Stimulated activated CD4-positive, alpha-beta T cell treated with anti-CD3 and anti-CD28 coated beads, TNF-alpha, amount 100 ng/mL, for 48 hours (primary cell): ENCODE measurements at regions not wholly inside any gene's neighbourhood (a gene's known extent, or its start where the extent isn't known, plus 50 kb on each side); places are given as distances from the start of the nearest gene placed in this dataset.

Experiments used
- DNase-seq, 3 donors: peaks; one replicate each; pipeline ENCODE4 v3.0.0-alpha.2; 2020; ENCODE audit warnings: low read depth in 3 of 3

GRCh38 chr11:112858289-112859023, 102.8 kb upstream of the NCAM1 start:
- no peak for DNase-seq

- no peak for DNase-seq
These were observed 101.4 kb upstream of the NCAM1 start for GRCh38 chr11:112859787-112860186.

DNA sequence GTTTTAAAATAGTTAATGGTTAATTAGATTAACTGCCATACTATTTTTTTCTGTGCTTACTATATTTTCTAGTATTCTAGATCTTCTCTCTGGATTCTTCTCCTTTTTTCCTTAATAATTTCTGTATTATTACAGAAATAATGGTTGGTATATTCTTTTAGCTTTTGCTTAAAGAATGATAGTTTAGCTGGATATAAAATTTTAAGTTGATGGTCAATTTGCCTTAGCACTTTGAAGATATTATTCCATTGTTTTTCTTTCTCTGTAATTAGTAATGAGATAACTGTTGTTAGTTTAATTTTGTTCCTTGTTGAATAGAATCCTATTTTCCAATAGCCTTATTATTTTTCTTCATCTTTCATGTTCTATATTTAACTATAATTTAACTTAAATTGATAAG, 99.9 kb upstream of the NCAM1 start:
- no peak for DNase-seq

DNA sequence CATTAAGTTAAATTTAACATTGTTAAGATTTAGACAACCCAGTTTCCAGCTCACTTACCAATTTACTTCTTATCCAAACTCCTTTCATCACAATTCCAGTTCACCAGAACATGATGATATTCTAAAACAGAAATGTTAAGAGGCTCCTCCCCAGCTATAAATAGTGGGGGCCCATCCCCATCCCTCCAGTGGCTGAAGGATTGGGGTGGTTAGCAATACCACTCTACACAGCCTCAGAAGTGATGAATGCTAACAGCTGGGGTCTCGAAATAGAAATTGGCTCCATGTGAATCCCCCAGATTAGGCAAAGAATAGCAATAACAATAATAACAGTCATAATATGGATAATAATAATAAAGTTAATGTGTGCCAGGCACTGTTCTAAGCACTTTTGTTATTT, 97.9 kb upstream of the NCAM1 start:
- no peak for DNase-seq

GRCh38 chr11:112864672-112865071, 96.5 kb upstream of the NCAM1 start:
- DNase-seq, result no peak

- DNase-seq, result no peak
These were observed 89.2 kb upstream of the NCAM1 start for GRCh38 chr11:112871909-112872500.

DNA sequence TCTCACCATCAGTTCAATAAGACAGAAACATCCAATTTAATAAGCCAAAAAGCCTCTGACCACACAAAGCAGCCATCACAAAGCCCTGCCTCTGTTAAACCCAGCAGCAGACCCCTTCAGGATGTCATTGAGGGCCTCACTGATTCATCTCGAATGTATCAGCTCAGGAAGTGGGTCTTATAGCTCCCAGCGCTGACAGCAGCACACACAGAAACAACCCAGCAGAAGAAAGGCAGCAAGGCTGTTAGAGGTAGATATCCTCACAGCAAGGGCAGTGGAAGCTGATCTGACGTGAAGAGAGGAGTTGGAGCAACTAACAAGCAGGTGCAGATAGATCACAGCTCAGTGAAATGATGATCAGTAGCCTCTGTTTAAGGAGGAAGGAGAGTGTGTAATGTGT, 86.2 kb upstream of the NCAM1 start:
- no peak for DNase-seq

DNA sequence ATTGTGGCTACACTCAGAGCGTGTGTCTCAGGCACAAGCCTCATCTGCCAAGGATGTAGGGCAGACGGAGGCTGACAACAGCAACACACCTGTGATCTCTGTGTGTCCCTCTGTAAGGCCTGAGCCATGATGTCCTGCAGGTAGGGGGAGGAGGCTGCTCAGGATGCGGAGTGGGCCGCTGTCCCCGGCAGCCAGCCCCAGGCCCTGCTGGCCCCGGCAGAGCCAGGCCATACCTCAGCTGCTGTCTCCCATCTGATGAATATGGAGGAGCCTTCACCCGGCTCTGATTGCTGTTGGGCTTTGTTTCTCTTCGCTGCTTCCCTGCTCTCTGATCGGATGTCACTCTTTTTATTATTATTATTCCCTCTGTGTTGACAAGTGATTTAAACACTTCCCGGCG, 83.6 kb upstream of the NCAM1 start:
- no peak for DNase-seq

DNA sequence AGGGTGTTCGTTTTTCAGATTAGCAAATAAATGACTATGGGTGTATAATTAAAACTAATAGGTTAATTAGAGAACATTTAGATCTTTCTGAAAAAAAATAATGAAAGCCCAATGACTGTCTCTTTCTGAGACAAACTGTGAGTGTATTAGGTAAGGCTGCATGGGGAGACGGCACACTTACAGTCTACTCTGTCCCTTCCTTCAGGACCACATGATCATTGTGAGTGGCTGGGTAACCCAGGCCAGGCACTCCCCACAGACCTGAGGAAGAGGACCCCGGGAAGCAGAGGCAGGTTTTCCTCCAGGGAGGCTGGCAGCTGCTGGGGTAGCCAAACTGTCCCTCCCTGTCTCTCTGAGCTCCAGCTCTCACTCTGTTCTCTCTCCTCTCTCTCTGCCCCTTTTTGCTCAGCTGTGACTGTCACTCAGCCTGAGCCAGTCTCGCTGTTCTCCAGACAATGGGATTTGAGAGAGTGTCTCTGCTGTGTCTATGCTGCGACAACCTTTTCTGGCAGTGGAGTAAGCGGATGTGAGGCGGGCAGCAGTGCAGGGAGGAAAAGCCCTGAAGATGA, 83.1 kb upstream of the NCAM1 start:
- no peak for DNase-seq

- DNase-seq, result no peak
These were observed 80.7 kb upstream of the NCAM1 start for GRCh38 chr11:112880495-112880894.

GRCh38 chr11:112881461-112881860, 79.8 kb upstream of the NCAM1 start:
- no peak for DNase-seq

- DNase-seq, result no peak
These were observed 78.5 kb upstream of the NCAM1 start for GRCh38 chr11:112882494-112883381.

DNA sequence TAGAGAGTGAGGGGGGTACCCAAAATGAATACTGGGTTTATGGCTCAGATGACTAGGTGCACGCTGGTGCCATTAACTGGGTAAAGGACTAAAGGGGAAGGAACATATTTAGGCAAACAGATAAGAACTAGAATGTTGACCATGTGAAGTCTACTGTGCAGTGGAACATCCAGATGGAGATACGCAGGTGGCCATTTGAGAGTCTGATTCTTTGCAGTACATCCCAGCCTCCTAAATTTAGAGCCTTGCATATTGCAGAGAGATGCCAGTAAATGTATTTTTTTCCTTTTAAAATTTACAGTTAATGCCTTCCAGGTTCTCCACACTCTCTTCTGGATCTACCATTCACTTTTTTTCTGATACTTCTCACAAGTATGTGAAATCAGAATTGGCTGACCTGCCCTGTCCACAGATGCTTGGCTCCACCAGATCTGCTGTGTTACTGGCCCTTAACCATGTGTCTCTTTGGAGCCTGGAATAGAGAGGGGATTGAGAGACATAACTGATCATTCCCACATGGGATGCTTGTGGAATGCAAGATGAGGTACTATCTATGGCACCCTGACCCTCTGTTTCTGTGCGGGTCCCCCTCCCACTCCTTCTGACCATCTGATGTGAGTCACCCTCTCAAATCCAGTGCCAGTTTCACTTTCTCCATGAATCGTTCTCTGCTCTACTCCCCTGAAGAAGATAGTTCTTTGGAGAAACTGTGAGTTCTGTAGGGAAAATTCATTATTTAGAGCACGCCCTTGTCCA, 77.0 kb upstream of the NCAM1 start:
- no peak for DNase-seq

GRCh38 chr11:112885744-112886433, 75.3 kb upstream of the NCAM1 start:
- DNase-seq, result no peak

GRCh38 chr11:112886434-112887370, 74.5 kb upstream of the NCAM1 start:
- DNase-seq, result no peak

GRCh38 chr11:112889446-112889845, 71.8 kb upstream of the NCAM1 start:
- DNase-seq, result no peak

GRCh38 chr11:112899235-112900006, 61.8 kb upstream of the NCAM1 start:
- no peak for DNase-seq

GRCh38 chr11:112901924-112902323, 59.3 kb upstream of the NCAM1 start:
- no peak for DNase-seq

- no peak for DNase-seq
These were observed 58.7 kb upstream of the NCAM1 start for GRCh38 chr11:112902361-112903011.
